GM12878 (cell line): ENCODE measurements at regions not wholly inside any gene's neighbourhood (a gene's known extent, or its start where the extent isn't known, plus 50 kb on each side); places are given as distances from the start of the nearest gene placed in this dataset.

ENCODE experiments used
- ATF3 ChIP-seq: IDR thresholded peaks from 2 replicates; pipeline ENCODE4 v1.6.1; 2011; ENCODE audit warnings: low read depth, mild to moderate bottlenecking, low read length, moderate library complexity, borderline replicate concordance; ENCODE audit errors: extremely low read depth
- ATF7 ChIP-seq: fragments of 450-650 bp; IDR thresholded peaks from 2 replicates; pipeline ENCODE4 v1.6.1; 2016; ENCODE audit warnings: low read depth, mild to moderate bottlenecking
- BHLHE40 ChIP-seq, 2 experiments: fragments of 450-650 bp in 1 of 2; IDR thresholded peaks; 2 replicates each; pipeline ENCODE4 v1.6.1; 2011 to 2017; ENCODE audit warnings: low read depth in 2 of 2, borderline replicate concordance in 1 of 2, improper control_type of control experiment in 1 of 2, low read length in 1 of 2, mild to moderate bottlenecking in 1 of 2
- BMI1 ChIP-seq: fragments of 450-650 bp; IDR thresholded peaks from 2 replicates; pipeline ENCODE4 v1.6.1; 2016; ENCODE audit warnings: mild to moderate bottlenecking, moderate library complexity, borderline replicate concordance
- CEBPB ChIP-seq, 2 experiments: fragments of 150-350 bp in 1 of 2; IDR thresholded peaks; 2 replicates each; pipeline ENCODE4 v1.6.1; 2012 to 2014; ENCODE audit warnings: low read depth in 2 of 2, low read length in 2 of 2, borderline replicate concordance in 1 of 2, inconsistent platforms in 1 of 2
- CREB1 ChIP-seq: IDR thresholded peaks from 2 replicates; pipeline ENCODE4 v1.6.1; 2012; ENCODE audit warnings: low read depth, mild to moderate bottlenecking, inconsistent platforms
- ELK1 ChIP-seq: IDR thresholded peaks from 2 replicates; pipeline ENCODE4 v1.6.1; 2012; ENCODE audit warnings: low read depth, low read length, improper control_type of control experiment
- EP300 ChIP-seq, 2 experiments: fragments of 150-350 bp in 1 of 2; IDR thresholded peaks; 2 replicates each; pipeline ENCODE4 v1.6.1; 2011 to 2012; ENCODE audit warnings: low read depth in 2 of 2, low read length in 2 of 2, borderline replicate concordance in 1 of 2, improper control_type of control experiment in 1 of 2, inconsistent platforms in 1 of 2; ENCODE audit not compliant: control insufficient read depth in 1 of 2
- ETV6 ChIP-seq, 2 experiments: fragments of 450-650 bp in 1 of 2; IDR thresholded peaks in 1 of 2; conservative IDR thresholded peaks in 1 of 2; 2 replicates each; pipeline ENCODE4 v1.6.1; 2014; ENCODE audit warnings: antibody characterized with exemption in 1 of 2, borderline replicate concordance in 1 of 2, low read depth in 1 of 2, mild to moderate bottlenecking in 1 of 2, moderate library complexity in 1 of 2
- FOXK2 ChIP-seq: fragments of 450-650 bp; IDR thresholded peaks from 2 replicates; pipeline ENCODE4 v1.6.1; 2017; ENCODE audit warnings: mild to moderate bottlenecking, moderate library complexity
- HCFC1 ChIP-seq: fragments of 150-350 bp; IDR thresholded peaks from 2 replicates; pipeline ENCODE4 v1.6.1; 2014; ENCODE audit warnings: low read length
- IKZF1 ChIP-seq: fragments of 450-650 bp; conservative IDR thresholded peaks from 2 replicates; pipeline ENCODE4 v1.6.1; 2017; ENCODE audit warnings: antibody characterized with exemption, mild to moderate bottlenecking
- KDM1A ChIP-seq: fragments of 200-600 bp; sonication (generic); IDR thresholded peaks from 2 replicates; pipeline ENCODE4 v1.6.1; 2016; ENCODE audit warnings: borderline replicate concordance
- LARP7 ChIP-seq: fragments of 450-650 bp; IDR thresholded peaks from 2 replicates; pipeline ENCODE4 v1.6.1; 2017; ENCODE audit warnings: mild to moderate bottlenecking
- MTA2 ChIP-seq: fragments of 450-650 bp; IDR thresholded peaks from 2 replicates; pipeline ENCODE4 v1.6.1; 2016; ENCODE audit warnings: low read depth, mild to moderate bottlenecking, moderate library complexity
- MXI1 ChIP-seq: fragments of 150-350 bp; IDR thresholded peaks from 2 replicates; pipeline ENCODE4 v1.6.1; 2011; ENCODE audit warnings: low read depth, mild to moderate bottlenecking, inconsistent platforms, low read length, improper control_type of control experiment
- NR2F1 ChIP-seq: fragments of 450-650 bp; conservative IDR thresholded peaks from 2 replicates; pipeline ENCODE4 v1.6.1; 2017; ENCODE audit warnings: mild to moderate bottlenecking
- POU2F2 ChIP-seq: IDR thresholded peaks from 3 replicates; pipeline ENCODE4 v1.6.1; 2011; ENCODE audit warnings: low read depth, mild to moderate bottlenecking, low read length, borderline replicate concordance
- RFX5 ChIP-seq: IDR thresholded peaks from 2 replicates; pipeline ENCODE4 v1.6.1; 2011; ENCODE audit warnings: low read depth, low read length, improper control_type of control experiment
- YBX1 ChIP-seq: fragments of 450-650 bp; IDR thresholded peaks from 2 replicates; pipeline ENCODE4 v1.6.1; 2016; ENCODE audit warnings: antibody characterized with exemption
- ZNF274 ChIP-seq: IDR thresholded peaks from one replicate; pipeline ENCODE4 v1.8.0; 2011; ENCODE audit not compliant: insufficient read length, insufficient read depth
- TF ChIP-seq, protein P1 (sequence below): fragments of 450-650 bp; IDR thresholded peaks from 2 replicates; pipeline ENCODE4 v1.6.1; 2017; ENCODE audit warnings: mild to moderate bottlenecking, low read depth, inconsistent platforms; ENCODE audit not compliant: poor library complexity, severe bottlenecking
- TF ChIP-seq, protein P2 (sequence below): IDR thresholded peaks from 2 replicates; pipeline ENCODE4 v1.6.1; 2012; ENCODE audit warnings: mild to moderate bottlenecking, low read depth, low read length

DNA sequence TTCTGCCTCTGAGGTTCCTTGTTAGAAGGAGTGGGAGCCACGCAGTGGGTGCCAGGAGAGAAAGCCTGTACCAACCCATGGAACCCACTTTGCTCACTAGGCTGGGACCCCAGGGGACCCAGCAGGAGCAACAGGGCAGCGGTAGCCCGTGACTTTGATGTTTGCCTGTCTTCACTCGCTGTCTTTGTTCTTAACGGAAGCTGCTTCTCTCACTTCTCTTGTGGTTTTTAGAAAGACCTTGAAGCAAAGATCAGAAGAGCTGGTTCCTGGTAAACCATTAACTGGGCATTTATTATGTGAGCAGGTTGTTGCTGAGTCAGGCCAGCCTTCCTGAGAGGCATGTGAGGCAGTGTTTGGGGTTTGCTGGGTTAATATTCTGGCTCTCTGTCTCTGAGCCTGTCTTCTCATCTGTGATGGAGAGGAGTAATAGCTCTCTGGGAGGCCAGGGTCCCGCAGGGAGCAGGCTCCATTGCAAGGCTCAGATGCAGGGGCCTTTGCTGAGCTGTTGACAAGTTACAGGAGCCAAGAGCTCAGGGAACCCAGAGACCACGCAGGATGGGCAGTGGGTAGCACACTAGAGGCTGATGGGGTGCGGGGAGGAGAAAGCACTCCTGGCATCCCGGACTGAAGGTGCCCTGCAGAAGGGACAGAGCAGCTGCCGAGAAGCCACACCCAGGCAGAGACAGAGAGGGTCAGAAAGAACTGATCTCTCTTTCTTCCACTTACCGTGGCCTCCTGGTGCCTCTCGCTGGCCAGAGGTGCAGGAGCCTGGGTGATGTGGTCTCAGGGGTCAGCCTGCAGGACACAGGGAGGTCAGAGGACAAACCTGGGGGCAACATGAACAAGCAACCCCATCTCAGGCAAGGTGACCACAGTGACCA lies 367.5 kb upstream of the C1orf174 start (continued):
- TF ChIP-seq BMI1 (no peak), YBX1 (no peak), ELK1 (no peak), ZNF274 (no peak), NR2F1 (0 out of 2 replicates have a peak, but pooled peaks have one; percentile 25), MXI1 (no peak), POU2F2 (no peak), RFX5 (no peak), IKZF1 (peak; percentile 43; the same call in 1 of the 2 replicates), BHLHE40 (IDR thresholded peaks at IDR 0.05; ENCODE audit: borderline replicate concordance in 1 of 2, low read depth in 2 of 2, low read length in 1 of 2) (peak; percentile 67 to 79), ATF3 (no peak), EP300 (IDR thresholded peaks at IDR 0.05; ENCODE audit: borderline replicate concordance in 1 of 2, control insufficient read depth in 1 of 2, low read depth in 2 of 2, low read length in 2 of 2) (peak in 1 of 2 experiments; percentile 25; a peak in 1 of 4 replicates), ATF7 (0 out of 2 replicates have a peak, but pooled peaks have one; percentile 13), FOXK2 (no peak), CREB1 (no peak), LARP7 (no peak), ETV6 (conservative IDR thresholded peaks at IDR 0.05 in 1 of 2, IDR thresholded peaks at IDR 0.05 in 1 of 2; ENCODE audit: borderline replicate concordance in 1 of 2, low read depth in 1 of 2) (no peak), HCFC1 (no peak), KDM1A (no peak), CEBPB (IDR thresholded peaks at IDR 0.05; ENCODE audit: borderline replicate concordance in 1 of 2, low read depth in 2 of 2, low read length in 2 of 2) (no peak), MTA2 (0 out of 2 replicates have a peak, but pooled peaks have one; percentile 36)
- TF ChIP-seq, protein P1, sequence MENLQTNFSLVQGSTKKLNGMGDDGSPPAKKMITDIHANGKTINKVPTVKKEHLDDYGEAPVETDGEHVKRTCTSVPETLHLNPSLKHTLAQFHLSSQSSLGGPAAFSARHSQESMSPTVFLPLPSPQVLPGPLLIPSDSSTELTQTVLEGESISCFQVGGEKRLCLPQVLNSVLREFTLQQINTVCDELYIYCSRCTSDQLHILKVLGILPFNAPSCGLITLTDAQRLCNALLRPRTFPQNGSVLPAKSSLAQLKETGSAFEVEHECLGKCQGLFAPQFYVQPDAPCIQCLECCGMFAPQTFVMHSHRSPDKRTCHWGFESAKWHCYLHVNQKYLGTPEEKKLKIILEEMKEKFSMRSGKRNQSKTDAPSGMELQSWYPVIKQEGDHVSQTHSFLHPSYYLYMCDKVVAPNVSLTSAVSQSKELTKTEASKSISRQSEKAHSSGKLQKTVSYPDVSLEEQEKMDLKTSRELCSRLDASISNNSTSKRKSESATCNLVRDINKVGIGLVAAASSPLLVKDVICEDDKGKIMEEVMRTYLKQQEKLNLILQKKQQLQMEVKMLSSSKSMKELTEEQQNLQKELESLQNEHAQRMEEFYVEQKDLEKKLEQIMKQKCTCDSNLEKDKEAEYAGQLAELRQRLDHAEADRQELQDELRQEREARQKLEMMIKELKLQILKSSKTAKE, result no peak
- TF ChIP-seq, protein P2, sequence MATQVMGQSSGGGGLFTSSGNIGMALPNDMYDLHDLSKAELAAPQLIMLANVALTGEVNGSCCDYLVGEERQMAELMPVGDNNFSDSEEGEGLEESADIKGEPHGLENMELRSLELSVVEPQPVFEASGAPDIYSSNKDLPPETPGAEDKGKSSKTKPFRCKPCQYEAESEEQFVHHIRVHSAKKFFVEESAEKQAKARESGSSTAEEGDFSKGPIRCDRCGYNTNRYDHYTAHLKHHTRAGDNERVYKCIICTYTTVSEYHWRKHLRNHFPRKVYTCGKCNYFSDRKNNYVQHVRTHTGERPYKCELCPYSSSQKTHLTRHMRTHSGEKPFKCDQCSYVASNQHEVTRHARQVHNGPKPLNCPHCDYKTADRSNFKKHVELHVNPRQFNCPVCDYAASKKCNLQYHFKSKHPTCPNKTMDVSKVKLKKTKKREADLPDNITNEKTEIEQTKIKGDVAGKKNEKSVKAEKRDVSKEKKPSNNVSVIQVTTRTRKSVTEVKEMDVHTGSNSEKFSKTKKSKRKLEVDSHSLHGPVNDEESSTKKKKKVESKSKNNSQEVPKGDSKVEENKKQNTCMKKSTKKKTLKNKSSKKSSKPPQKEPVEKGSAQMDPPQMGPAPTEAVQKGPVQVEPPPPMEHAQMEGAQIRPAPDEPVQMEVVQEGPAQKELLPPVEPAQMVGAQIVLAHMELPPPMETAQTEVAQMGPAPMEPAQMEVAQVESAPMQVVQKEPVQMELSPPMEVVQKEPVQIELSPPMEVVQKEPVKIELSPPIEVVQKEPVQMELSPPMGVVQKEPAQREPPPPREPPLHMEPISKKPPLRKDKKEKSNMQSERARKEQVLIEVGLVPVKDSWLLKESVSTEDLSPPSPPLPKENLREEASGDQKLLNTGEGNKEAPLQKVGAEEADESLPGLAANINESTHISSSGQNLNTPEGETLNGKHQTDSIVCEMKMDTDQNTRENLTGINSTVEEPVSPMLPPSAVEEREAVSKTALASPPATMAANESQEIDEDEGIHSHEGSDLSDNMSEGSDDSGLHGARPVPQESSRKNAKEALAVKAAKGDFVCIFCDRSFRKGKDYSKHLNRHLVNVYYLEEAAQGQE, result no peak
